Lower leg skin (tissue), 3 donors: ENCODE measurements at regions not wholly inside any gene's neighbourhood (a gene's known extent, or its start where the extent isn't known, plus 50 kb on each side); places are given as distances from the start of the nearest gene placed in this dataset.

Experiments used
- POLR2A ChIP-seq, 2 donors: fragments of 450-650 bp; IDR thresholded peaks; one replicate each; pipeline ENCODE4 v1.6.1; 2016 to 2017; ENCODE audit warnings: antibody characterized with exemption in 2 of 2, mild to moderate bottlenecking in 1 of 2, moderate library complexity in 1 of 2
- TF ChIP-seq, protein P1 (sequence below), 3 donors: fragments of 450-650 bp; IDR thresholded peaks; one replicate each; pipeline ENCODE4 v1.5.1; 2016; ENCODE audit warnings: antibody characterized with exemption in 3 of 3, mild to moderate bottlenecking in 3 of 3, moderate library complexity in 2 of 3

DNA sequence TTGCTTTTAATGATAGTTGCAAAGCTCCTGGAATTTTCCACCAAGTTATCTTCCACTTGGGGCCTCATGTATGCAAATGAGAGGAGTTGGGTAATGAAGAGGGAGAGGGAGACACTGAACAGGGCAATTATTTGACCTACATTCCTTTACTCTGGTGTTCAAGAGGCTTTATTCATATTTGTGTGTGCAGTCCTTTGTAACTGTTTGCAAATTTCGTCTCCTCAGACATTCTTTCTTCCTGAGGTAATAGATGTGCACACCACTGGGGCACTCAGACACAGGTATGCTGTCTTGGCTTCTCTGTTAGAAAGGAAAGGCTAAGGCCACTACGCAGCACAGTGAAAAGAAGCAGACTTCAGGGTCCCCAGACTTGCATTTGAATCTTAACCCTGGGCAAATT lies 189.7 kb upstream of the IL12A start:
- TF ChIP-seq, protein P1, sequence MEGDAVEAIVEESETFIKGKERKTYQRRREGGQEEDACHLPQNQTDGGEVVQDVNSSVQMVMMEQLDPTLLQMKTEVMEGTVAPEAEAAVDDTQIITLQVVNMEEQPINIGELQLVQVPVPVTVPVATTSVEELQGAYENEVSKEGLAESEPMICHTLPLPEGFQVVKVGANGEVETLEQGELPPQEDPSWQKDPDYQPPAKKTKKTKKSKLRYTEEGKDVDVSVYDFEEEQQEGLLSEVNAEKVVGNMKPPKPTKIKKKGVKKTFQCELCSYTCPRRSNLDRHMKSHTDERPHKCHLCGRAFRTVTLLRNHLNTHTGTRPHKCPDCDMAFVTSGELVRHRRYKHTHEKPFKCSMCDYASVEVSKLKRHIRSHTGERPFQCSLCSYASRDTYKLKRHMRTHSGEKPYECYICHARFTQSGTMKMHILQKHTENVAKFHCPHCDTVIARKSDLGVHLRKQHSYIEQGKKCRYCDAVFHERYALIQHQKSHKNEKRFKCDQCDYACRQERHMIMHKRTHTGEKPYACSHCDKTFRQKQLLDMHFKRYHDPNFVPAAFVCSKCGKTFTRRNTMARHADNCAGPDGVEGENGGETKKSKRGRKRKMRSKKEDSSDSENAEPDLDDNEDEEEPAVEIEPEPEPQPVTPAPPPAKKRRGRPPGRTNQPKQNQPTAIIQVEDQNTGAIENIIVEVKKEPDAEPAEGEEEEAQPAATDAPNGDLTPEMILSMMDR (IDR thresholded peaks at IDR 0.05) = no peak
- TF ChIP-seq POLR2A (IDR thresholded peaks at IDR 0.05) = no peak
